HCT116 (cell line): ENCODE measurements at regions not wholly inside any gene's neighbourhood (a gene's known extent, or its start where the extent isn't known, plus 50 kb on each side); places are given as distances from the start of the nearest gene placed in this dataset.
"Not testable (repeated sequence)": the region's sequence is repeated elsewhere in the genome, so short reads cannot be mapped to it uniquely, and the experiment has no call there.

ENCODE experiments used
- ELF1 ChIP-seq: IDR thresholded peaks from 2 replicates; pipeline ENCODE4 v1.6.1; 2012; ENCODE audit warnings: low read depth, borderline replicate concordance
- EZH2 ChIP-seq: fragments of 200-600 bp; sonication (generic); IDR thresholded peaks from 2 replicates; pipeline ENCODE4 v1.6.1; 2017; ENCODE audit warnings: antibody characterized with exemption, mixed run types
- EZH2phosphoT487 ChIP-seq: fragments of 200-600 bp; IDR thresholded peaks from 2 replicates; pipeline ENCODE4 v1.6.1; 2018; ENCODE audit warnings: antibody characterized with exemption, borderline replicate concordance
- POLR2AphosphoS5 ChIP-seq: IDR thresholded peaks from 2 replicates; pipeline ENCODE4 v1.6.1; 2011; ENCODE audit warnings: mild to moderate bottlenecking, low read depth, low read length, moderate library complexity
- SIN3A ChIP-seq: IDR thresholded peaks from 2 replicates; pipeline ENCODE4 v1.6.1; 2012; ENCODE audit warnings: low read depth
- SP1 ChIP-seq: IDR thresholded peaks from 2 replicates; pipeline ENCODE4 v1.6.1; 2012; ENCODE audit warnings: low read depth
- TCF7L2 ChIP-seq: IDR thresholded peaks from 2 replicates; pipeline ENCODE4 v1.7.0; 2011; ENCODE audit warnings: borderline replicate concordance, inconsistent platforms; ENCODE audit not compliant: insufficient read depth, insufficient read length; ENCODE audit errors: extremely low read depth
- ZNF274 ChIP-seq: fragments of 200-500 bp; sonication (Bioruptor generic); IDR thresholded peaks from 2 replicates; pipeline ENCODE4 v1.6.1; 2014; ENCODE audit warnings: mild to moderate bottlenecking, low read depth, low read length, inconsistent platforms
- TF ChIP-seq, protein P1 (sequence below), 3 experiments: fragments of 200-600 bp in 1 of 3; sonication (generic) in 1 of 3; IDR thresholded peaks in 2 of 3; conservative IDR thresholded peaks in 1 of 3; 2 replicates each; pipeline ENCODE4 v1.5.1; 2012 to 2017; ENCODE audit warnings: low read depth in 2 of 3, low read length in 2 of 3, antibody characterized with exemption in 1 of 3, borderline replicate concordance in 1 of 3, control low read depth in 1 of 3, mild to moderate bottlenecking in 1 of 3, mixed read lengths in 1 of 3, mixed run types in 1 of 3, moderate library complexity in 1 of 3; ENCODE audit not compliant: insufficient read depth in 1 of 3
- TF ChIP-seq, protein P2 (sequence below): IDR thresholded peaks from 2 replicates; pipeline ENCODE4 v1.6.1; 2011; ENCODE audit warnings: mild to moderate bottlenecking, low read length, moderate library complexity; ENCODE audit not compliant: insufficient replicate concordance; ENCODE audit errors: extremely low read depth

DNA sequence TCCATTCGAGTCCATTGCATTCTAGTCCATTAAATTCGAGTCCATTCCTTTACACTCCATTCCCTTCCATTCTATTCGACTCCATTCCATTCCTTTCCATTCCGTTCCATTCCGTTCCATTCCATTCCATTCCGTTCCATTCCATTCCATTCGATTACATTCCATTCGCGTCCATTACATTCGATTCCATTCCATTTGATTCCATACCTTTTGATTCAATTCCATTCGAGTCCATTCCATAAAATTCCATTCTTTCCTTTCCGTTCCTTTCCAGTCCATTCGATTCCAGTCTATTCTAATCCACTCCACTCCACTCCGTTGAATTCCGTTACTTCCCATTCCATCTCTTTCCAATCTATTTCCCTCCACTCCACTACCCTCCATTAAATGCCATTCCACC, 2579.2 kb upstream of the TPTE start:
- TF ChIP-seq POLR2AphosphoS5, EZH2phosphoT487, TCF7L2, EZH2, ZNF274, ELF1, SP1, SIN3A: not testable (repeated sequence)
- TF ChIP-seq, protein P1, sequence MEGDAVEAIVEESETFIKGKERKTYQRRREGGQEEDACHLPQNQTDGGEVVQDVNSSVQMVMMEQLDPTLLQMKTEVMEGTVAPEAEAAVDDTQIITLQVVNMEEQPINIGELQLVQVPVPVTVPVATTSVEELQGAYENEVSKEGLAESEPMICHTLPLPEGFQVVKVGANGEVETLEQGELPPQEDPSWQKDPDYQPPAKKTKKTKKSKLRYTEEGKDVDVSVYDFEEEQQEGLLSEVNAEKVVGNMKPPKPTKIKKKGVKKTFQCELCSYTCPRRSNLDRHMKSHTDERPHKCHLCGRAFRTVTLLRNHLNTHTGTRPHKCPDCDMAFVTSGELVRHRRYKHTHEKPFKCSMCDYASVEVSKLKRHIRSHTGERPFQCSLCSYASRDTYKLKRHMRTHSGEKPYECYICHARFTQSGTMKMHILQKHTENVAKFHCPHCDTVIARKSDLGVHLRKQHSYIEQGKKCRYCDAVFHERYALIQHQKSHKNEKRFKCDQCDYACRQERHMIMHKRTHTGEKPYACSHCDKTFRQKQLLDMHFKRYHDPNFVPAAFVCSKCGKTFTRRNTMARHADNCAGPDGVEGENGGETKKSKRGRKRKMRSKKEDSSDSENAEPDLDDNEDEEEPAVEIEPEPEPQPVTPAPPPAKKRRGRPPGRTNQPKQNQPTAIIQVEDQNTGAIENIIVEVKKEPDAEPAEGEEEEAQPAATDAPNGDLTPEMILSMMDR (IDR thresholded peaks at IDR 0.05 in 2 of 3, conservative IDR thresholded peaks at IDR 0.05 in 1 of 3; ENCODE audit: borderline replicate concordance in 1 of 3, insufficient read depth in 1 of 3, low read depth in 2 of 3, low read length in 2 of 3): not testable (repeated sequence)
- TF ChIP-seq, protein P2, sequence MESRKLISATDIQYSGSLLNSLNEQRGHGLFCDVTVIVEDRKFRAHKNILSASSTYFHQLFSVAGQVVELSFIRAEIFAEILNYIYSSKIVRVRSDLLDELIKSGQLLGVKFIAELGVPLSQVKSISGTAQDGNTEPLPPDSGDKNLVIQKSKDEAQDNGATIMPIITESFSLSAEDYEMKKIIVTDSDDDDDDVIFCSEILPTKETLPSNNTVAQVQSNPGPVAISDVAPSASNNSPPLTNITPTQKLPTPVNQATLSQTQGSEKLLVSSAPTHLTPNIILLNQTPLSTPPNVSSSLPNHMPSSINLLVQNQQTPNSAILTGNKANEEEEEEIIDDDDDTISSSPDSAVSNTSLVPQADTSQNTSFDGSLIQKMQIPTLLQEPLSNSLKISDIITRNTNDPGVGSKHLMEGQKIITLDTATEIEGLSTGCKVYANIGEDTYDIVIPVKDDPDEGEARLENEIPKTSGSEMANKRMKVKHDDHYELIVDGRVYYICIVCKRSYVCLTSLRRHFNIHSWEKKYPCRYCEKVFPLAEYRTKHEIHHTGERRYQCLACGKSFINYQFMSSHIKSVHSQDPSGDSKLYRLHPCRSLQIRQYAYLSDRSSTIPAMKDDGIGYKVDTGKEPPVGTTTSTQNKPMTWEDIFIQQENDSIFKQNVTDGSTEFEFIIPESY: not testable (repeated sequence)
